H1 (cell line): ENCODE measurements at regions not wholly inside any gene's neighbourhood (a gene's known extent, or its start where the extent isn't known, plus 50 kb on each side); places are given as distances from the start of the nearest gene placed in this dataset.

Experiments used
- CEBPB ChIP-seq: IDR thresholded peaks from 2 replicates; pipeline ENCODE4 v1.6.1; 2012; ENCODE audit warnings: low read depth, low read length
- CHD1 ChIP-seq: IDR thresholded peaks from 2 replicates; pipeline ENCODE4 v1.6.1; 2012; ENCODE audit warnings: low read depth, low read length, improper control_type of control experiment
- GTF2F1 ChIP-seq: IDR thresholded peaks from 2 replicates; pipeline ENCODE4 v1.6.1; 2012; ENCODE audit warnings: low read depth, low read length, improper control_type of control experiment, borderline replicate concordance
- RBBP5 ChIP-seq: IDR thresholded peaks from 2 replicates; pipeline ENCODE4 v1.7.1; 2012; ENCODE audit warnings: low read depth, mild to moderate bottlenecking, inconsistent platforms, low read length, moderate library complexity, borderline replicate concordance
- SP4 ChIP-seq: IDR thresholded peaks from 2 replicates; pipeline ENCODE4 v1.6.1; 2012; ENCODE audit warnings: low read length, inconsistent platforms
- ZNF274 ChIP-seq: IDR thresholded peaks from 2 replicates; pipeline ENCODE4 v1.7.0; 2012; ENCODE audit warnings: low read length, borderline replicate concordance; ENCODE audit errors: extremely low read depth

DNA sequence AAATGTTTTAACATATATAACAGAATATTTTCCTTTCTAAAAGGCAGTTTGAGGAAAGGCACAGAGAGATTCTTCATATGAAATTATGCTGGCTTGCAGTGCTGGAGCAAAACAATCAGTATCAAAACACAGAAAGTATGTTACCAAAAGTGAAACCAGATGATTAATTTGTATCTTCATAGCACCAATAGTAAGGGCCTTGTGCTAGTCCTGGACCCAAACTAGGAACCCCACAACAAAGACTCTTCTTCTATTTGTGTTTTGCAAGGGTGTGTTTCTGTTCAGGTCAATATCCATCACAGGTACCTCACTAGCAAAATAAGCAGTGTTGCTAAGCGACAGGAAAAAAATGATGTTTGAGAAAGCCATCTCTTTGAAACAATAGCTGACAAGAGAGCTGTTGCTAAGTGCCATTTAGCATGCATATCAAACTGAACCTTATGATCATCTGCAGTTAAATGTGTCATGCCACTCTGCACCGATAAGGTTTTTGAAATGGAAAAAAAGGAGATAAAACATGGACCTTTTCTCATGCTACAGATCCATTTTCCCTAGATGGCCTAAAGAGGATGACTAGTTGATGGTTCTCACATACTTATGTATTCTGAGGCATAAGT is 196.2 kb upstream of the ALG10 start (continued):
- TF ChIP-seq CHD1 = no peak
- no peak for TF ChIP-seq SP4
- no peak for TF ChIP-seq RBBP5
- no peak for TF ChIP-seq GTF2F1
- TF ChIP-seq ZNF274 = no peak
- no peak for TF ChIP-seq CEBPB
